D721Med (cell line): ENCODE measurements at regions not wholly inside any gene's neighbourhood (a gene's known extent, or its start where the extent isn't known, plus 50 kb on each side); places are given as distances from the start of the nearest gene placed in this dataset.

Experiments used
- DNase-seq: peaks from one replicate; pipeline ENCODE4 v3.0.0; 2011; ENCODE audit warnings: low spot score; ENCODE audit not compliant: insufficient read length
- FAIRE-seq: peaks from 2 replicates; lab custom pipeline; 2011; peaks lifted over from hg19 to GRCh38; lab: Jason Lieb, UNC
- TF ChIP-seq, protein P1 (sequence below): IDR thresholded peaks from 2 replicates; pipeline ENCODE4 v1.5.1; 2012; ENCODE audit warnings: mild to moderate bottlenecking, control low read depth; ENCODE audit not compliant: insufficient read depth; ENCODE audit errors: missing control alignments

DNA sequence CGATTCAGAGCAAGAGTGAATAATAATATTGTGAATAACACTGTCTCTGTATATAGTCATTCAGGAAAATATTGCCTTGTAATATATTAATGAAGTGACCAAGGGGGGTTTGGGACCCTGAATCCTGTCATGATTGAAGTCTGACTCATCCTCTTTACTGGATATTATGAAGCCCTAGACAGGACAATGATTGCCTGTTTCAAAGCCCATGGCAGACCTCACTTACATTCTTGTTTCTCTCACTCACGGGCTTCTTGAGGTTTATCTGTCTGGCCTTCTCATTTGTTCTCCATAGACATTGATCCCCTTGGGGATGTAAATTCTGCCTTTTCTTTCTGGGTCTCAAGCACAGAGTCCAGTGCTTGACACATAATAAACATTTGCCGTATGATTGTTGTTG lies 449.3 kb upstream of the THRB start:
- DNase-seq (no peak), FAIRE-seq (no peak)
- TF ChIP-seq, protein P1, sequence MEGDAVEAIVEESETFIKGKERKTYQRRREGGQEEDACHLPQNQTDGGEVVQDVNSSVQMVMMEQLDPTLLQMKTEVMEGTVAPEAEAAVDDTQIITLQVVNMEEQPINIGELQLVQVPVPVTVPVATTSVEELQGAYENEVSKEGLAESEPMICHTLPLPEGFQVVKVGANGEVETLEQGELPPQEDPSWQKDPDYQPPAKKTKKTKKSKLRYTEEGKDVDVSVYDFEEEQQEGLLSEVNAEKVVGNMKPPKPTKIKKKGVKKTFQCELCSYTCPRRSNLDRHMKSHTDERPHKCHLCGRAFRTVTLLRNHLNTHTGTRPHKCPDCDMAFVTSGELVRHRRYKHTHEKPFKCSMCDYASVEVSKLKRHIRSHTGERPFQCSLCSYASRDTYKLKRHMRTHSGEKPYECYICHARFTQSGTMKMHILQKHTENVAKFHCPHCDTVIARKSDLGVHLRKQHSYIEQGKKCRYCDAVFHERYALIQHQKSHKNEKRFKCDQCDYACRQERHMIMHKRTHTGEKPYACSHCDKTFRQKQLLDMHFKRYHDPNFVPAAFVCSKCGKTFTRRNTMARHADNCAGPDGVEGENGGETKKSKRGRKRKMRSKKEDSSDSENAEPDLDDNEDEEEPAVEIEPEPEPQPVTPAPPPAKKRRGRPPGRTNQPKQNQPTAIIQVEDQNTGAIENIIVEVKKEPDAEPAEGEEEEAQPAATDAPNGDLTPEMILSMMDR = no peak

DNA sequence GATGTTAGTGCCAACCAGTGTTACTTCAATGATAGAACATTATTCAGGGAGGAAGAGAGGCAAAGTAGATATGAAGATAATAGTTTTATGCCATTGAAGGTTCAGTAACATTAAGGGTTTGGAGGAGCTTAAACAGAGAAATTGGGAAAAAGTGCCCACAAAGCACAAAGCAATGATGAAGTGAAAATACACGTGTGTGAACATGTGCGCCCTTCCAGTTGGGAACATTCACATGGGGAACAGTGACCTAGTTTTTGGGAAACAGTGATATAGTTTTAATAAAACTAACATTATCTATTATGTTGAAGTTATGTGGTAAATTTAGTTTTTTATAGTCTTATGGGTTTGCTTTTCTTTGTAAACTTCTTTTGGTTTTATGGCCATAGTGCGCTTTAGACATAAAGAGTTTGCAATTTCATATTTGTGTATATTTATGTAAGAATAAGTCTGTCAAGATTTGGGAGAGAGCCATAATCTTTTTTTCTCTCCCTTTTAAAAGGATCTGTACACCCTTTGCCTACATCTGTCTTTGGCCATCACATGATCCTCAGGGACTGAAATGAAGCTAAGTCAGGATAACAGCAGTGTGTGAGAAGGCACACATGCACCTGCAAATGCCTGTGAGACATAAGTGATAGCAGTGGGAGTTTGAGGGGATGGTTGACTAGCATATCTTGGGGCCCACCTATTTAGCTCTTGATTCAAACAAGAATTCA lies 450.3 kb upstream of the THRB start:
- DNase-seq (no peak), FAIRE-seq (no peak)
- TF ChIP-seq, protein P1 = no peak

DNA sequence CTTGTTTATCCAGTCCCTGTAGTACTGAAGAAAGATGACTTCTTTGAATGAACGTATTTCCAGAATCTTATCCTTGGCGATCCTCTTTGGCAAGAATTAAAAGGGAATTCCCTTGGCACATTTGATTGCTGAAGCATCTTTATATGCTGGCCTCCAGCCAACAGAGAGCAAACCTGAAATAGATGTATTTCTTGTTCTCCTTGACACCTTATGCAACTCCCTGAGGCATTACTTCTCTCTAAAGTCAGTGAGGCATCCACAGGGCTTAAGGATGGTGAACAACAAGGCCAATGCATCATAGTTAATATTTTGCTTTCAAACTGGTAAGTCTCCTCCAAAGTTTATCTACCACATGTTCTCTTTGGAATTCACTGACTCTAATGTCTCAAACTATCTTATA lies 450.9 kb upstream of the THRB start:
- TF ChIP-seq, protein P1 = no peak
- DNase-seq = no peak
- FAIRE-seq = no peak

DNA sequence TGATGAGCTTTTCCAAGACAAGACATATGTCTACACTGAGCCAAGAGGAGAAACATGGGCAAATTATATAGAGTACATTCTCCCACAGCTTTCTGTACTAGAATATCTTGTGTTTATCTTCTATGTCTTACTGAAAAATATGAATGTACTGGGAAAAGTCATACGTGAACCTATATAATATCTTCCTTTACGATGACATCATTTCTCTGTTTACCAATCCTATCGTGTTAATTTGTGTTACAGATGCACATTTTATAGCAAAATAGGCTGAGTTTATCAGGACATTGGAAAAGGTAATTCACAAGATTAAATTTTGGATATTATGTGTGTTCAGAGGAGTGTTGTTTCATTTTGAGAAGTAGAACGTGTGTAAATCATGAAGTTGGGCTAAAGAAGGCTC lies 452.5 kb upstream of the THRB start:
- TF ChIP-seq, protein P1 = no peak
- no peak for FAIRE-seq
- no peak for DNase-seq

DNA sequence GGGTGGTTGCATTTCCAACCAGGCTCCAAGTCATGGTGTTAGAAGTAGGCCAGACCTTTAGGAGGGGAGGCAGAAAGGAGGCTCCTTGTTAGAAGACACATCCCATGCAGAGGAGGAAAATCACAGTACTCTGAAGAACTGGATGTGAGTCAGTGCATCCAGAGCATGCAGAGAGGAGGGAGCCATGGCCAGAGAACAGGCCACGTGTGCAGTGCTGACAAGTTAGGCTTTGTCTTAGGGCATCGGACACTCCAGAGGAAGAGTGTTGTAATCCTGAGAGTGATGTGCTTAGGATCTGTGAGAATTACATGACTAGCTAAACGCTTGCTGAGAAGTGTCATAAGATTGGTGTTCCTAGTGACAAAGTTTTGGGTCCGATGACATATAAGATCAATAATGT lies 456.5 kb upstream of the THRB start:
- TF ChIP-seq, protein P1 = no peak
- DNase-seq = no peak
- no peak for FAIRE-seq

DNA sequence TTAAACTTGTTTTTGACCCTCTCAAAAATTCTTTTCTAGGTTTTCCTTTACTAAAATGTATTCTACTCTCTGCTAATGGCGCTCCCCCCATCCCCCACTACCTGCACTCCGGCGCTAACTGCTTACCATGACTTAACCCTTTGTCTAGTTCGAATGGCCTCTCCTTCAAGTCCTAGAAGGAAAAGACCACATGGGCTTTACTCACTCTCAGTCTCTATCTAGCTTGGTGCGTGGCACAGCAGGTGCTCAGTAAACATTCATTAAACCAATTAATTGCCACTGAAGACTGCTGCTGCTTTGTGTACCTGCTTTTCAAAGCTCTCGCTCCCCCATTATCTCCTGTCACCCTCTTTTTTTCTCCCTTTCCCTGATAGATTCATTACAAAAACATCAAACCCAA lies 457.7 kb upstream of the THRB start:
- FAIRE-seq = no peak
- TF ChIP-seq, protein P1 = no peak
- DNase-seq = no peak

DNA sequence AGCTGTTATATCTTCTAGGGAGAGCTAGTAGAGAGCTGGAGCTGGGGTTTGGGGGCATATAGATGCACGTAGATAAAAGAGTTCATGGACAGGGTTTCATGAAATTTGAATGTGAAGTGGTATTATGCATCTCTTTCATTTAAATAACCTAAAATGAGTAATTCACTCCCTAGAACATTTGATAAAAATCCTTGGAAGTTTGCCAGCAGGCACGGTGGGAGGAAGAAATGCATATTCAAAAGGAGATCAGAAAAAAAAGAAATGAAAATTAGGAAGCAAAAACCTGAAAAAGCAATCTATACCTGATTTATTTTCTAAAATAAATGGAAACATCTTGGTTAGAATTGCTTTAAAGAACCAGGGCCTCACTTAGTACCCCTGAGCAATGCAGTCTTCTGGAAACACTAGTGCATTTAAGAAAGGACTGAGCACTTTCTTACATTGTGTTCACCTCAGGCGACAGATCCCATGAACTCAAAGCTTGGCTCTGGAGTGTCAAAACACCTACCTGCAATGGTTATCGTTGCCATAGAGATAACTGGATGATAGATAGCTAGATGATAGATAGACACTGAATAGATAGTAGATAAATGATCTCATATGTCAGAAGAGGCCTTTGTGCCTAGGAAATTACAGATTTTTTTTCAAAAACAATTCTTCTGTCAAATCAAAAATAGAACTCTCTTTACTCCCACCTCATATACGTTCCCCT lies 458.6 kb upstream of the THRB start:
- FAIRE-seq = no peak
- TF ChIP-seq, protein P1 = no peak
- no peak for DNase-seq
